ENCODE measurements at regions not wholly inside any gene's neighbourhood (a gene's known extent, or its start where the extent isn't known, plus 50 kb on each side); places are given as distances from the start of the nearest gene placed in this dataset.

GRCh38 chr12:94046626-94047410 lies 101.6 kb upstream of the PLXNC1 start:
- Histone ChIP-seq H3K9me2 (ENCODE audit: insufficient read depth) (no peaks in the 10 kb centered on the region), H3K4me1 (ENCODE audit: insufficient read depth) (no peaks in the 10 kb centered on the region), H3K4me3 (no peak overlapping the region), H3K36me3 (ENCODE audit: low read depth) (no peaks in the 10 kb centered on the region), H3K4me2 (ENCODE audit: unreplicated experiment) (no peak overlapping the region), H2AFZ (no peak overlapping the region), H3K9me3 (ENCODE audit: low read depth) (no peaks in the 10 kb centered on the region), H3F3A (ENCODE audit: insufficient read depth) (no peaks in the 10 kb centered on the region), H3K9ac (no peak overlapping the region), H3K27ac (no peak overlapping the region), H4K20me1 (ENCODE audit: insufficient read depth) (no peaks in the 10 kb centered on the region), H3K79me2 (ENCODE audit: insufficient read depth) (no peaks in the 10 kb centered on the region), H3K27me3 (replicated peaks; ENCODE audit: insufficient read depth) (no peaks in the 10 kb centered on the region)
- DNase-seq: peak; percentile 13
- no peak for TF ChIP-seq EZH2phosphoT487 (IDR thresholded peaks at IDR 0.05; ENCODE audit: insufficient read depth, low read depth)
- TF ChIP-seq EZH2 (IDR thresholded peaks at IDR 0.05; ENCODE audit: insufficient read depth, poor library complexity, severe bottlenecking): no peak
- in situ Hi-C loops (cut with MboI): no loop called here
- WGBS, 2 experiments (ENCODE audit: low coverage in 1 of 2, low lambda C conversion rate in 2 of 2, missing lambda C conversion rate in 2 of 2): 70 to 71% methylated on average over 7 of the region's 7 CpGs

- Histone ChIP-seq H4K20me1 (ENCODE audit: insufficient read depth) (no peaks in the 10 kb centered on the region), H3F3A (ENCODE audit: insufficient read depth) (no peaks in the 10 kb centered on the region), H3K79me2 (ENCODE audit: insufficient read depth) (no peaks in the 10 kb centered on the region), H2AFZ (no peak overlapping the region), H3K36me3 (ENCODE audit: low read depth) (no peaks in the 10 kb centered on the region), H3K4me3 (no peak overlapping the region), H3K9ac (no peak overlapping the region), H3K27ac (no peak overlapping the region), H3K9me3 (ENCODE audit: low read depth) (no peaks in the 10 kb centered on the region), H3K9me2 (ENCODE audit: insufficient read depth) (no peaks in the 10 kb centered on the region), H3K27me3 (replicated peaks; ENCODE audit: insufficient read depth) (no peaks in the 10 kb centered on the region), H3K4me1 (ENCODE audit: insufficient read depth) (peaks cover 4% of the 10 kb centered on the region; the same call in 1 of the 2 replicates), H3K4me2 (ENCODE audit: unreplicated experiment) (no peak overlapping the region)
- 72 to 77% methylated on average over 7 of the region's 7 CpGs for WGBS, 2 experiments (ENCODE audit: low coverage in 1 of 2, low lambda C conversion rate in 2 of 2, missing lambda C conversion rate in 2 of 2)
- TF ChIP-seq EZH2phosphoT487 (IDR thresholded peaks at IDR 0.05; ENCODE audit: insufficient read depth, low read depth): no peak
- no peak for TF ChIP-seq EZH2 (IDR thresholded peaks at IDR 0.05; ENCODE audit: insufficient read depth, poor library complexity, severe bottlenecking)
- in situ Hi-C loops (cut with MboI): no loop called here
- DNase-seq: no peak
These were observed 100.4 kb upstream of the PLXNC1 start for GRCh38 chr12:94047781-94048567.

- H3K79me2 ChIP-seq (ENCODE audit: insufficient read depth): no peaks in the 10 kb centered on the region
- in situ Hi-C loops (cut with MboI): no loop called here
- H3F3A ChIP-seq (ENCODE audit: insufficient read depth): no peaks in the 10 kb centered on the region
- no peak overlapping the region for H3K27ac ChIP-seq
- no peak for DNase-seq
- peaks cover 9% of the 10 kb centered on the region; the same call in 1 of the 2 replicates for H3K4me1 ChIP-seq (ENCODE audit: insufficient read depth)
- no peak for TF ChIP-seq EZH2phosphoT487 (IDR thresholded peaks at IDR 0.05; ENCODE audit: insufficient read depth, low read depth)
- no peaks in the 10 kb centered on the region for H4K20me1 ChIP-seq (ENCODE audit: insufficient read depth)
- WGBS, 2 experiments (ENCODE audit: low coverage in 1 of 2, low lambda C conversion rate in 2 of 2, missing lambda C conversion rate in 2 of 2): 67 to 76% methylated on average over 3 of the region's 3 CpGs
- no peaks in the 10 kb centered on the region for H3K9me2 ChIP-seq (ENCODE audit: insufficient read depth)
- H3K36me3 ChIP-seq (ENCODE audit: low read depth): no peaks in the 10 kb centered on the region
- H2AFZ ChIP-seq: no peak overlapping the region
- H3K27me3 ChIP-seq (replicated peaks; ENCODE audit: insufficient read depth): no peaks in the 10 kb centered on the region
- no peak overlapping the region for H3K4me3 ChIP-seq
- H3K4me2 ChIP-seq (ENCODE audit: unreplicated experiment): no peak overlapping the region
- no peak overlapping the region for H3K9ac ChIP-seq
- no peaks in the 10 kb centered on the region for H3K9me3 ChIP-seq (ENCODE audit: low read depth)
These were observed 99.6 kb upstream of the PLXNC1 start for GRCh38 chr12:94048757-94049156.

GRCh38 chr12:94049718-94050117 lies 98.7 kb upstream of the PLXNC1 start:
- in situ Hi-C loops (cut with MboI): no loop called here
- H3F3A ChIP-seq (ENCODE audit: insufficient read depth): no peaks in the 10 kb centered on the region
- 64 to 67% methylated on average over 2 of the region's 2 CpGs for WGBS, 2 experiments (ENCODE audit: low coverage in 1 of 2, low lambda C conversion rate in 2 of 2, missing lambda C conversion rate in 2 of 2)

More at GRCh38 chr12:94049718-94050117, 98.7 kb upstream of the PLXNC1 start:
- Histone ChIP-seq H3K4me1 (ENCODE audit: insufficient read depth) (peaks cover 9% of the 10 kb centered on the region; the same call in 1 of the 2 replicates), H2AFZ (no peak overlapping the region), H3K9me3 (ENCODE audit: low read depth) (no peaks in the 10 kb centered on the region), H3K4me3 (no peak overlapping the region), H3K4me2 (ENCODE audit: unreplicated experiment) (no peak overlapping the region), H3K9ac (no peak overlapping the region), H4K20me1 (ENCODE audit: insufficient read depth) (no peaks in the 10 kb centered on the region), H3K27ac (no peak overlapping the region), H3K27me3 (replicated peaks; ENCODE audit: insufficient read depth) (no peaks in the 10 kb centered on the region), H3K9me2 (ENCODE audit: insufficient read depth) (no peaks in the 10 kb centered on the region), H3K79me2 (ENCODE audit: insufficient read depth) (no peaks in the 10 kb centered on the region), H3K36me3 (ENCODE audit: low read depth) (no peaks in the 10 kb centered on the region)
- no peak for DNase-seq
- TF ChIP-seq EZH2 (IDR thresholded peaks at IDR 0.05; ENCODE audit: insufficient read depth, poor library complexity, severe bottlenecking) (no peak), EZH2phosphoT487 (IDR thresholded peaks at IDR 0.05; ENCODE audit: insufficient read depth, low read depth) (no peak)

All from GM23248 (cell line).